Spleen (tissue), 11 donors: ENCODE measurements at regions not wholly inside any gene's neighbourhood (a gene's known extent, or its start where the extent isn't known, plus 50 kb on each side); places are given as distances from the start of the nearest gene placed in this dataset.

Experiments used
- DNase-seq: peaks from one replicate; pipeline ENCODE4 v3.0.0-alpha.2; 2020
- H3K27ac ChIP-seq, 8 donors: fragments of 200-600 bp; sonication (generic) in 7 of 8; 1 replicate in 4 of 8; 2 replicates in 4 of 8; pipeline versions ENCODE4 v1.5.0 to v1.8.0; 2016 to 2021; ENCODE audit warnings: inconsistent platforms in 4 of 8, mild to moderate bottlenecking in 4 of 8, moderate library complexity in 1 of 8
- H3K27me3 ChIP-seq, 7 donors: fragments of 200-600 bp; sonication (generic) in 6 of 7; replicated peaks in 1 of 7; 1 replicate in 4 of 7; 2 replicates in 3 of 7; pipeline versions ENCODE4 v1.5.0 to v1.8.0; 2016 to 2021; ENCODE audit warnings: inconsistent platforms in 3 of 7, mild to moderate bottlenecking in 1 of 7
- H3K36me3 ChIP-seq, 6 donors: fragments of 200-600 bp; sonication (generic) in 5 of 6; 1 replicate in 4 of 6; 2 replicates in 2 of 6; pipeline versions ENCODE4 v1.5.0 to v1.8.0; 2016 to 2021; ENCODE audit warnings: inconsistent platforms in 2 of 6
- H3K4me1 ChIP-seq, 6 donors: fragments of 200-600 bp; sonication (generic) in 5 of 6; 1 replicate in 3 of 6; 2 replicates in 3 of 6; pipeline versions ENCODE4 v1.5.0 to v1.8.0; 2016 to 2021; ENCODE audit warnings: inconsistent platforms in 3 of 6
- H3K4me3 ChIP-seq, 8 donors: fragments of 200-600 bp; sonication (generic) in 7 of 8; 1 replicate in 4 of 8; 2 replicates in 4 of 8; pipeline versions ENCODE4 v1.5.0 to v1.8.0; 2016 to 2021; ENCODE audit warnings: inconsistent platforms in 4 of 8, mild to moderate bottlenecking in 4 of 8, moderate library complexity in 2 of 8
- H3K9me3 ChIP-seq, 8 donors: fragments of 200-600 bp; sonication (generic) in 7 of 8; 1 replicate in 4 of 8; 2 replicates in 4 of 8; pipeline versions ENCODE4 v1.5.0 to v1.8.0; 2016 to 2021; ENCODE audit warnings: inconsistent platforms in 4 of 8
- POLR2A ChIP-seq, 3 donors: fragments of 450-650 bp; IDR thresholded peaks; one replicate each; pipeline ENCODE4 v1.5.1; 2017; ENCODE audit warnings: antibody characterized with exemption in 3 of 3, mild to moderate bottlenecking in 1 of 3
- POLR2AphosphoS5 ChIP-seq, 3 donors: sonication (generic); formaldehyde crosslinking; IDR thresholded peaks; one replicate each; pipeline ENCODE4 v1.5.1; 2017; ENCODE audit warnings: antibody characterized with exemption in 3 of 3
- WGBS, 5 donors: extraction: QIAGEN DNeasy Blood & Tissue Kit in 3 of 5; methylation state at CpG; one replicate each; pipeline versions ENCODE4 v1.1.5 to v1.1.7; 2013 to 2018; 5-methylcytosine and 5-hydroxymethylcytosine counted together
- intact Hi-C: fragments of 100-400 bp; cut with DNase I; formaldehyde crosslinking; loops from one replicate; pipeline ENCODE4 v1.15.0; 2023; ENCODE audit warnings: low total_unique reads
- TF ChIP-seq, protein P1 (sequence below), 11 experiments: fragments of 200-600 bp in 7 of 11; fragments of 450-650 bp in 4 of 11; sonication (generic) in 4 of 11; IDR thresholded peaks in 8 of 11; conservative IDR thresholded peaks in 3 of 11; 1 replicate in 7 of 11; 2 replicates in 4 of 11; pipeline versions ENCODE4 v1.4.0 to v1.8.0; 2016 to 2021; ENCODE audit warnings: antibody characterized with exemption in 11 of 11, inconsistent platforms in 4 of 11, mild to moderate bottlenecking in 1 of 11
- donor health status: healthy with polysubstance abuse.
- donor health status: DM: no; HTN: no; CAD: no; lungs with moderate emphysema.
- donor health status: DM: no; HTN: no; CAD: no.
- donor health status: Bipolar disorder and iron deficiency.
- donor health status: healthy.
- donor health status: DM: no; HTN: no; CAD: no.
- donor health status: DM: yes; HTN: yes; CAD: no.

DNA sequence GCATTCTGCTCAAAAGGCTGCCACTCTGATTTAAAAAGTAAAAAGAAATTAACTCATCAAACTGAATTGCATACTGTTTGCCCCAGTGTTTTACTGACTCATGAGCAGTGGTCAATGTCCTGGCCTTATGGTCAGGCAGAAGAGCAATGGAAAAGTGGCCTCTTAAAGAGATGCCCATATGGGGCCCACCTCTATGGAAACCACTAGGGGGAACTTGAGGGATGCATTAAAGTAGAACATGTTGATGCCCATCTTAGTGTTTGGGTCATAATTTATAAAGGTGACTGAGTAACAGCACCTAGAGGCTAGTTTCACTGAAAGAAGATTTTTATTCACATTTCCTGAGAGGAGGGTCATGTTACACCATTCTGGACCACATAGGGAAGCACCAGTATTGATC lies 66.5 kb upstream of the RNU6-1 start:
- peaks cover 2 to 28% (median 18%) of the 10 kb centered on the region in 8 donors for H3K9me3 ChIP-seq
- TF ChIP-seq POLR2A (IDR thresholded peaks at IDR 0.05) (no peak), POLR2AphosphoS5 (IDR thresholded peaks at IDR 0.05) (no peak)
- TF ChIP-seq, protein P1, sequence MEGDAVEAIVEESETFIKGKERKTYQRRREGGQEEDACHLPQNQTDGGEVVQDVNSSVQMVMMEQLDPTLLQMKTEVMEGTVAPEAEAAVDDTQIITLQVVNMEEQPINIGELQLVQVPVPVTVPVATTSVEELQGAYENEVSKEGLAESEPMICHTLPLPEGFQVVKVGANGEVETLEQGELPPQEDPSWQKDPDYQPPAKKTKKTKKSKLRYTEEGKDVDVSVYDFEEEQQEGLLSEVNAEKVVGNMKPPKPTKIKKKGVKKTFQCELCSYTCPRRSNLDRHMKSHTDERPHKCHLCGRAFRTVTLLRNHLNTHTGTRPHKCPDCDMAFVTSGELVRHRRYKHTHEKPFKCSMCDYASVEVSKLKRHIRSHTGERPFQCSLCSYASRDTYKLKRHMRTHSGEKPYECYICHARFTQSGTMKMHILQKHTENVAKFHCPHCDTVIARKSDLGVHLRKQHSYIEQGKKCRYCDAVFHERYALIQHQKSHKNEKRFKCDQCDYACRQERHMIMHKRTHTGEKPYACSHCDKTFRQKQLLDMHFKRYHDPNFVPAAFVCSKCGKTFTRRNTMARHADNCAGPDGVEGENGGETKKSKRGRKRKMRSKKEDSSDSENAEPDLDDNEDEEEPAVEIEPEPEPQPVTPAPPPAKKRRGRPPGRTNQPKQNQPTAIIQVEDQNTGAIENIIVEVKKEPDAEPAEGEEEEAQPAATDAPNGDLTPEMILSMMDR (IDR thresholded peaks at IDR 0.05 in 8 of 11, conservative IDR thresholded peaks at IDR 0.05 in 3 of 11): no peak
- H3K4me3 ChIP-seq: no peak overlapping the region
- no peak overlapping the region for H3K27ac ChIP-seq
- no peaks in the 10 kb centered on the region for H3K27me3 ChIP-seq
- DNase-seq: no peak
- H3K4me1 ChIP-seq: peaks cover 0 to under 1% (median 0%) of the 10 kb centered on the region in 6 donors
- intact Hi-C loops: no loop called here
- H3K36me3 ChIP-seq: no peaks in the 10 kb centered on the region

DNA sequence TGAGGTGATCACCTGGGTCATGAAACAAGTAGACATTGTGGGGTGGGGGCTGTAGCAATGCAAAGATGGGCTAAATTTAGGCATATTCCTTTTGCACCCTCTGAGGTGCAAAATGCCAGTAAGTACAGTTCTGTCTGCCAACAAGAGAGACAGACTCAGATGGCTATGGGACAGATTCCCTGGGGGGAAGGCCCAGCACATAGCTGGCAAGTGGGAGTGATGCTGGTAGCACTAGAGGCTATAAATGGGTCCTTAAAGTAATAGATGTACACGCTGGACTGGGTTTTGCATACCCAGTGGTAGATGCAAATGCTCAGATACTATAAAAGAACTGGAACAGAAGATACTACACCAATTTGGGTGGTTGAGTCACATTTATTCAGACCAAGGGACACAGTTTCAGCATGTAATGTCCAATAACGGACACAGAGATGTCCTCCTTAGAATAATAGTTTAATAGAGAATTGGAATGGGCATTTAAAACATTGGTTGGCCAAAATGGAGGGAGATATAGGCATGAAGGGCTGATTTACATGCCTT lies 67.4 kb upstream of the RNU6-1 start:
- Histone ChIP-seq H3K36me3 (no peaks in the 10 kb centered on the region), H3K4me3 (no peak overlapping the region), H3K27ac (no peak overlapping the region), H3K27me3 (no peaks in the 10 kb centered on the region), H3K4me1 (peaks cover 0 to 7% (median 0%) of the 10 kb centered on the region in 6 donors), H3K9me3 (peaks cover 2 to 29% (median 18%) of the 10 kb centered on the region in 8 donors)
- no peak for TF ChIP-seq POLR2AphosphoS5 (IDR thresholded peaks at IDR 0.05)
- no peak for TF ChIP-seq POLR2A (IDR thresholded peaks at IDR 0.05)
- TF ChIP-seq, protein P1 (IDR thresholded peaks at IDR 0.05 in 8 of 11, conservative IDR thresholded peaks at IDR 0.05 in 3 of 11): no peak
- intact Hi-C loops: no loop called here
- DNase-seq: no peak
- 79 to 90% (median 85%) methylated on average over 2 of the region's 2 CpGs for WGBS, 5 donors

DNA sequence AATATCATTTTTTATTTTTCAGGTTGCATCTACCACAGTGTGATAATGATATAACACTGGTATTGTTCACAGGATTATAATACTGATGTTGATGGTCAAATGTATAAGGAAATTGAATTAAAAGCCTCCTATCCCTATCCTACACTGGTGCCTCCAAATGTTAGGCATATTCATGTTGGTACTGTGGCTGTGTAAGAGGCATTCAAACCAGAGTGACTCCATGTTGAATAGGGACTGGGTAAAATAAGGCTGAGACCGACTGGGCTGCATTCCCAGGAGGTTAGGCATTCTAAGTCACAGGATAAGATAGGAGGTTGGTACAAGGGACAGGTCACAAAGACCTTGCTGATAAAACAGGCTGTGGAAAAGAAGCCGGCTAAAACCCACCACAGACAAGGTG lies 68.9 kb upstream of the RNU6-1 start:
- TF ChIP-seq POLR2A (IDR thresholded peaks at IDR 0.05): no peak
- H3K36me3 ChIP-seq: no peaks in the 10 kb centered on the region
- no peak overlapping the region for H3K27ac ChIP-seq
- H3K27me3 ChIP-seq: no peaks in the 10 kb centered on the region
- intact Hi-C loops: no loop called here
- peaks cover 2 to 29% (median 18%) of the 10 kb centered on the region in 8 donors for H3K9me3 ChIP-seq
- no peak for DNase-seq
- H3K4me1 ChIP-seq: peaks cover 0 to 7% (median 0%) of the 10 kb centered on the region in 6 donors
- 84 to 94% (median 86%) methylated on average over 2 of the region's 2 CpGs for WGBS, 5 donors
- H3K4me3 ChIP-seq: no peak overlapping the region

DNA sequence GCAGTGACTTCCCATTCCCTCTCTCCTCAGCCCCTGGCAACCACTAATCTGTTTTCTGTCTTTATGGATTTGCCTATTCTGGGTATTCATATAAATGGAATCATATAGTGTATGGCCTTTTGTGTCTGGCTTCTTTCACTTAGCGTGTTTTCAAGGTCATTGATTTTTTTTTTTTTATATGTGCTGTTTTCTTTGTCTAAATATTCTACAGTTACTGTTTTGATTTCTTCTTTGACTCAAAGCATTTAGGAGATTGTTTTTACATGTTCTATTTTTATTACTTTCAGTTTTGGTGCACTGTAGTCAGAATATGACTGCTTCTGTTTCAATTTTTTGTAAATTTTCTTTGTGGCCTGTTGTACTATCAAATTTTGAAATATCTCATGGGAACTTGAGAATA lies 71.9 kb upstream of the RNU6-1 start:
- peaks cover 2 to 29% (median 18%) of the 10 kb centered on the region in 8 donors for H3K9me3 ChIP-seq
- no peak for DNase-seq
- 0 to 3% (median 0%) methylated on average over 1 of the region's 1 CpG for WGBS, 5 donors
- intact Hi-C loops: no loop called here
- no peak overlapping the region for H3K4me3 ChIP-seq
- H3K27me3 ChIP-seq: no peaks in the 10 kb centered on the region
- peak overlapping the region in 1 of 8 donors; percentile 24 for H3K27ac ChIP-seq
- no peak for TF ChIP-seq POLR2A (IDR thresholded peaks at IDR 0.05)
- TF ChIP-seq, protein P1 (IDR thresholded peaks at IDR 0.05 in 8 of 11, conservative IDR thresholded peaks at IDR 0.05 in 3 of 11): no peak
- TF ChIP-seq POLR2AphosphoS5 (IDR thresholded peaks at IDR 0.05): no peak
- H3K36me3 ChIP-seq: no peaks in the 10 kb centered on the region
- peaks cover 0 to 7% (median 0%) of the 10 kb centered on the region in 6 donors for H3K4me1 ChIP-seq

DNA sequence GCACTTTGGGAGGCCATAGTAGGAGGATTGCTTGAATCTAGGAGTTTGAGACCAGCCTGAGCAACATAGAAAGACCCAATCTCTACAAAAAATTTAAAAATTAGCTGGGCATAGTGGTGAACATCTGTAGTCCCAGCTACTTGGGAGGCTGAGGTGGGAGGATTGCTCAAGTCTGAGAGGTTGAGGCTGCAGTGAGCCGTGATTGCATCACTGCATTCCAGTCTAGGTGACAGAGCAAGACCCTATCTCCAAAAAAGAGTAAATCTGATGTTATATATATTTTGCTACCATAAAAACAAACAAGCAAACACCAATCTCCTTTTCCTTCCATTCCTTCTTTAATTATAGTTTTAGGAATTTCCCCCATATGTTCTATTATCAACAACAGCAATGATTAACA lies 74.2 kb upstream of the RNU6-1 start:
- Histone ChIP-seq H3K4me1 (peaks cover 0 to 7% (median 0%) of the 10 kb centered on the region in 6 donors), H3K36me3 (no peaks in the 10 kb centered on the region), H3K27ac (no peak overlapping the region), H3K4me3 (no peak overlapping the region), H3K27me3 (no peaks in the 10 kb centered on the region), H3K9me3 (peaks cover 2 to 34% (median 28%) of the 10 kb centered on the region in 8 donors)
- no peak for DNase-seq
- WGBS, 5 donors: 78 to 100% (median 84%) methylated on average over 1 of the region's 1 CpG
- intact Hi-C loops: no loop called here
- TF ChIP-seq, protein P1 (IDR thresholded peaks at IDR 0.05 in 8 of 11, conservative IDR thresholded peaks at IDR 0.05 in 3 of 11): no peak
- no peak for TF ChIP-seq POLR2AphosphoS5 (IDR thresholded peaks at IDR 0.05)
- no peak for TF ChIP-seq POLR2A (IDR thresholded peaks at IDR 0.05)
